AG09309 (cell line): ENCODE measurements at regions not wholly inside any gene's neighbourhood (a gene's known extent, or its start where the extent isn't known, plus 50 kb on each side); places are given as distances from the start of the nearest gene placed in this dataset.
A peak's percentile ranks its signal among the peaks of the same experiment; 100 is the strongest.

Source experiments
- DNase-seq: peaks from one replicate; pipeline ENCODE4 v3.0.0-alpha.2; 2010; ENCODE audit warnings: low read depth
- H3K4me3 ChIP-seq: 2 replicates; pipeline ENCODE4 v1.5.1; 2011; ENCODE audit warnings: mild to moderate bottlenecking, low read depth, low read length, moderate library complexity; ENCODE audit not compliant: control insufficient read depth
- TF ChIP-seq, protein P1 (sequence below): IDR thresholded peaks from 2 replicates; pipeline ENCODE4 v1.5.1; 2011; ENCODE audit warnings: mild to moderate bottlenecking, low read depth, low read length, inconsistent platforms; ENCODE audit not compliant: insufficient read depth, control insufficient read depth; ENCODE audit errors: missing control alignments

DNA sequence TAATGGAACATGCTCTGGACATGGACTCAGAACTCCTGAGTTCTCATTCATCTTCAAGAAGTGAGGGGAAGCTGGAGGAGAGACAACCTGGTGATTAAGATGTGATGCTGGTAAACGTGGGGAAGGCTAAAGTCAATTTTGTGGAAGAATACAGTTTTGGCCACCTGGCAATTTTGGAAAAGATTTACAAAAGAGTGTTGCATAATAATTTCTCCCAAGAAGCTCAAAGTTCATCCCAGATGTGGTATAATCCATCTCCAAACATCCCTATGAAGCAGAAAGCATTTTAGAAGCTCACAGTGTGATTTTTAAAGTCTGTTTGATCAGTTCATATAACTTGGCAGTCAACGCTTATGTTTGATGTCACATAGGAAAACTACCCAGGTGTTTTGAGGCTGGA lies 208.7 kb downstream of the LMX1A start:
- TF ChIP-seq, protein P1, sequence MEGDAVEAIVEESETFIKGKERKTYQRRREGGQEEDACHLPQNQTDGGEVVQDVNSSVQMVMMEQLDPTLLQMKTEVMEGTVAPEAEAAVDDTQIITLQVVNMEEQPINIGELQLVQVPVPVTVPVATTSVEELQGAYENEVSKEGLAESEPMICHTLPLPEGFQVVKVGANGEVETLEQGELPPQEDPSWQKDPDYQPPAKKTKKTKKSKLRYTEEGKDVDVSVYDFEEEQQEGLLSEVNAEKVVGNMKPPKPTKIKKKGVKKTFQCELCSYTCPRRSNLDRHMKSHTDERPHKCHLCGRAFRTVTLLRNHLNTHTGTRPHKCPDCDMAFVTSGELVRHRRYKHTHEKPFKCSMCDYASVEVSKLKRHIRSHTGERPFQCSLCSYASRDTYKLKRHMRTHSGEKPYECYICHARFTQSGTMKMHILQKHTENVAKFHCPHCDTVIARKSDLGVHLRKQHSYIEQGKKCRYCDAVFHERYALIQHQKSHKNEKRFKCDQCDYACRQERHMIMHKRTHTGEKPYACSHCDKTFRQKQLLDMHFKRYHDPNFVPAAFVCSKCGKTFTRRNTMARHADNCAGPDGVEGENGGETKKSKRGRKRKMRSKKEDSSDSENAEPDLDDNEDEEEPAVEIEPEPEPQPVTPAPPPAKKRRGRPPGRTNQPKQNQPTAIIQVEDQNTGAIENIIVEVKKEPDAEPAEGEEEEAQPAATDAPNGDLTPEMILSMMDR, result no peak
- DNase-seq, result no peak
- H3K4me3 ChIP-seq, result no peak overlapping the region

DNA sequence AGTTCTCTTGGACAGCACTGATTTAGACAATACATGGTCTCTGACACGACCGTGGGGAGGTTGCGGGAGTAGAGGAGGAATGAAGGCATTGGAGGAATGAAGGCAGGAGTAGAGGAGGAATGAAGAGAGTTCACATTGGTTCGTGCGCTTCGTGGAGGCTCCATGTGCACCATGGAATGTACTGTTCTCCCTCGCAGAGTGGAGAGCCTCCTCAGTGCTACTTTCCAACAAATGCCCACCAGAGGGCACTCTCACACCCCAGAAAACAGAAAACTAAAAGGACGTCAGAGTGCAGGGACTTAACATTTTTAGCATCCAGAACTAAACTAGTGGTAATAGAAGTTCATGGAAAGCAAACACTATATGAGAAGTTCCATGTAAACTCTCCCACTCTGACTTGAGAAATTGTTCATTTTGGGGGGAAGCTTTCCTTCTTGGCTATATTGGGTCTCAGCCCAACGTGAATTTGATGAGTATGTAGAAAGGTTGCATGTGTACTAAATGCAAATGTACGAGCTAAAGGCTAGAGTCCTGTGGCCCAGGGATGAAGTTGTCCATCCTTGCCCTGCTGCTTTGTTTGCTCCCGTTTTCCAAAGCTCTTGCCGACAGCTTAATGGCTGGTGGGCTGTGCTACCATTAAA lies 211.6 kb downstream of the LMX1A start:
- no peak overlapping the region for H3K4me3 ChIP-seq
- DNase-seq, result peak; percentile 18
- TF ChIP-seq, protein P1, result peak; percentile 82

DNA sequence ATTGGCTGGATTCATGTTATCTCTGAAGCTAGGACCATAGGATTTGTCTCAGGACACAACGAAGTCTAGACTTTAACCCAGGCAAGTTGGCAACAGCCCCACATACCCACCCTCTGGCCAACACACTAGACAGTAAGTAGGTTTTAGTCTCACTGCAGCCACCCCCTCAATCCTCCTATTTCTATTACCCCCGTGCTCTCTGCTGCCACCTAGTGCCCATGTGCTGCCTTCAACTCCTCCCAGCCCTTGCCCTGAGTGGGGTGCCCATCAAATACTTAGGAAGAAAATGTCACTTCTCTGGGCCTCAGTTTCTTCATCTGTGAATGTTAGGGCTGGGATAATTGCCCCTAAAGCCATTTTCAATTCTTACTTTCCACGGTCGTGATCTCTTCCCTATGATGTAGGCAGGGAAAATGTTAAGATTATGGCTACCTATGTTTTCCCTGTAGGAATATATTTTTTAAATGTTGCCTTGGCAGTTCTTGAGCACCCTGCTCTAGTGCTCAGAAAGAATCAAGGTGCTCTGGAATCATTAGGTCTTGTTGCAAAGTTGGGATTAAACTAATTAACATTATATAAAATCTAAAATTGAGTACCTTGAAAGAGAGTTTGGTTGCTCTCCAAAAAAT lies 213.0 kb downstream of the LMX1A start:
- TF ChIP-seq, protein P1, result peak; percentile 67
- no peak for DNase-seq
- no peak overlapping the region for H3K4me3 ChIP-seq

DNA sequence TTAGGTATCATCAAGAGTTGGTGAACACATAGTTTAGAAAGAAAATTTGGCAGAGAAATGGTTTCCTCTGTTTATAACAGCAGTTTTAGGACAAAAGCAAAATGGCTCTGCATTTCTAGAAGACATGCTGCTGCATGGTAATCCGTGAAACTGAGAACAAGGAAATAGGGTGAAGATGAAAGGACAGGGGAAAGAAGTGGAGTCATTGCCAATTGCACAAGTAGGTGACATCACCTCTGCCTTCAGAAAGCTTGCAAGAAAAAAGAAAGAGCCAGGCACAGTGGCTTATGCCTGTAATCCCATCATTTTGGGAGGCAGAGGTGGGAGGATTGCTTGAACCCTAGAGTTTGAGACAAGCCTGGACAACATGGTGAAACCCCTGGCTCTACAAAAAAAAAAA lies 217.6 kb downstream of the LMX1A start:
- no peak for DNase-seq
- no peak overlapping the region for H3K4me3 ChIP-seq
- TF ChIP-seq, protein P1, result no peak

DNA sequence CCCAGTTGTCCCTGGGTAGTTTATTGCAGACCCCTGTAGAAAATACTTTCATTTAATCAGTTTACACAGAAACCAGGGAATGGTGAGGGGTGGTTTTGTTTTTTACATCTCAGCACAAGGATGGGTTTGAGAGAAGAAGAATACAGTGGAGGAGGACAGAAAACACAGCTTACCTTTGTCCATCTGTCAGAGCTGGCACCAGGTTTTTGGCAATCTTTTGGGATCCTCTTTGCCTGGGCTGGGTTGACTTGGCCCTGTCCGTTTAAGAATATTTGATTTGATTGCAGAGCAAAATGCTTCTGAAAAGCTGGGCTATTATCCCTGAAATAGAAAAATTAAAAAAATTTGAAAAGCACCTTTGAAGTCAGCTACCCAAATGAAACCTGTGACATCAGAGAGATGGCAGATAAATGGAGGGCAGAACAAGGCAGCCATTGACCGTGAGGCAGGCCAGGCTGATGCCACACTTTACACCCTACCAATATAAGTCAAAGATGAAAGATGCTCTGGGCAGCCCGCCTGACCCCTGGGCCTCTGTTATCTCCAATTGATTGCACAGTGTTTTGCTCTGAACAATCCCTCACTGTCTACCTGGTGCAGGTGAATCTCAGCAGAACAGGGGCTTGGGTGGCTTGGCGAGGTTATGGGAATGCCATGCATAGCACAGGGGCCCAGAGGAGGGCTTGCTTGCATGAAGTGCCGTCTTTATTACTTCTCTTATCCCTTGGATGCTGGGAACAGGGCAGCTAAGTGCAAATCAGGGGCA lies 218.8 kb downstream of the LMX1A start:
- TF ChIP-seq, protein P1, result no peak
- no peak for DNase-seq
- no peak overlapping the region for H3K4me3 ChIP-seq

DNA sequence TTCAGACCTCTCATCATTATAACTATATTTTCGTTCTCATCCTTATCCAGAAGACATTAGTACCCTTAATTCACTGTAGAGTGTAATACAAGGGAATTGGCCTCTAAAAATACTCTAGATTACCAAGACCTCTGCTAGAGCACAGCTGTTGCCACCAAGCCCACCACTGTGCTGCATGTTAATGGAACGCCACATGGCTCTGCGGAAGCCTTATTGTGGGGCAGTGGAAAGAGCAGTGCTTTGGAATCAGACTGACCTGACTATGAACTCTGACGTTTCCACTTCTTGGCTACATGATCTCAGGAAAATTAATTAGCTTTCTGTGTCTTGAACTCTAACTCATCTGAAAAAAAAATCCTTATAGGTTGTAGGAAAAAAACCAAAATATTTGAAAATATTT lies 222.1 kb downstream of the LMX1A start:
- no peak overlapping the region for H3K4me3 ChIP-seq
- TF ChIP-seq, protein P1, result no peak
- no peak for DNase-seq
